OCI-LY7 (cell line): ENCODE measurements at regions not wholly inside any gene's neighbourhood (a gene's known extent, or its start where the extent isn't known, plus 50 kb on each side); places are given as distances from the start of the nearest gene placed in this dataset.

Source experiments
- BruUV-seq: library from RNA; stranded (reverse); fragments of 400-500 nt; replicated peaks from 2 replicates; lab custom pipeline; 2021; lab: Mats Ljungman, UMichigan
- CTCF ChIA-PET: fragments of 300-600 bp; sonication (Branson Sonifier 250); formaldehyde crosslinking; loops from one replicate; lab custom pipeline; 2022; ENCODE audit warnings: antibody characterized with exemption; ENCODE audit not compliant: unreplicated experiment; lab: Charles Lee
- POLR2A ChIA-PET: fragments of 300-600 bp; sonication (Branson Sonifier 250); formaldehyde crosslinking; loops from one replicate; lab custom pipeline; 2022; ENCODE audit warnings: antibody characterized with exemption; lab: Charles Lee
- DNase-seq: peaks from one replicate; pipeline ENCODE4 v3.0.0-alpha.2; 2015; ENCODE audit warnings: low spot score
- H2AFZ ChIP-seq: fragments of 200-600 bp; sonication (generic), shearing (Covaris generic); 2 replicates; pipeline ENCODE4 v1.6.1; 2014; ENCODE audit warnings: mild to moderate bottlenecking, antibody characterized with exemption, low read length, moderate library complexity
- H3K27ac ChIP-seq: fragments of 200-600 bp; sonication (generic); 2 replicates; pipeline ENCODE4 v1.5.1; 2014; ENCODE audit warnings: mixed run types, low read depth, mild to moderate bottlenecking, moderate library complexity, low read length, inconsistent platforms; ENCODE audit not compliant: poor library complexity, severe bottlenecking
- H3K36me3 ChIP-seq: fragments of 200-600 bp; sonication (generic); 2 replicates; pipeline ENCODE4 v1.6.1; 2014; ENCODE audit warnings: mild to moderate bottlenecking, antibody characterized with exemption, low read length, moderate library complexity, mixed read lengths; ENCODE audit not compliant: insufficient read depth
- H3K4me1 ChIP-seq: fragments of 200-600 bp; sonication (generic); 2 replicates; pipeline ENCODE4 v1.5.1; 2014; ENCODE audit warnings: mild to moderate bottlenecking, low read length; ENCODE audit not compliant: insufficient read depth, poor library complexity, severe bottlenecking
- H3K4me2 ChIP-seq: fragments of 200-600 bp; sonication (generic); 2 replicates; pipeline ENCODE4 v1.6.1; 2014; ENCODE audit warnings: mild to moderate bottlenecking, low read length
- H3K4me3 ChIP-seq: fragments of 200-600 bp; sonication (generic); 2 replicates; pipeline ENCODE4 v1.5.1; 2014; ENCODE audit warnings: mild to moderate bottlenecking, low read depth, low read length; ENCODE audit not compliant: poor library complexity, severe bottlenecking
- H3K79me2 ChIP-seq: fragments of 200-600 bp; sonication (generic); 2 replicates; pipeline ENCODE4 v1.6.1; 2016; ENCODE audit warnings: low read depth, mild to moderate bottlenecking, low read length, moderate library complexity, mixed read lengths; ENCODE audit not compliant: insufficient read depth
- H3K9me2 ChIP-seq: fragments of 200-600 bp; sonication (generic); 2 replicates; pipeline ENCODE4 v1.6.1; 2016; ENCODE audit warnings: mild to moderate bottlenecking, low read length, mixed read lengths; ENCODE audit not compliant: insufficient read depth
- H3K9me3 ChIP-seq: fragments of 200-600 bp; sonication (generic); 2 replicates; pipeline ENCODE4 v1.6.1; 2014; ENCODE audit warnings: mild to moderate bottlenecking, mixed run types, low read length, mixed read lengths
- H4K20me1 ChIP-seq: fragments of 200-600 bp; sonication (generic); 2 replicates; pipeline ENCODE4 v1.6.1; 2014; ENCODE audit warnings: mild to moderate bottlenecking, antibody characterized with exemption, low read length, moderate library complexity, mixed read lengths; ENCODE audit not compliant: insufficient read depth
- CTCF ChIP-seq: fragments of 200-600 bp; sonication (generic); conservative IDR thresholded peaks from 2 replicates; pipeline ENCODE4 v1.5.1; 2014; ENCODE audit warnings: mild to moderate bottlenecking, antibody characterized with exemption, low read length, moderate library complexity, mixed read lengths
- EZH2phosphoT487 ChIP-seq: fragments of 200-600 bp; sonication (generic); IDR thresholded peaks from 2 replicates; pipeline ENCODE4 v1.6.1; 2018; ENCODE audit warnings: low read depth, borderline replicate concordance, mild to moderate bottlenecking, mixed run types, antibody characterized with exemption, low read length, moderate library complexity, mixed read lengths
- intact Hi-C: fragments of 100-400 bp; cut with micrococcal nuclease; formaldehyde crosslinking; loops from one replicate; pipeline ENCODE4 v1.10.0; 2022; ENCODE audit not compliant: unreplicated experiment

- H3K4me2 ChIP-seq, result no peak overlapping the region
- no peak overlapping the region for H2AFZ ChIP-seq
- H3K9me2 ChIP-seq, result no peaks in the 10 kb centered on the region
- no TSS peak for BruUV-seq
- no peaks in the 10 kb centered on the region for H3K36me3 ChIP-seq
- ChIA-PET POLR2A (interaction anchor here (0.5 to 0.6 kb wide), 3 partner anchors 348 to 1436 kb away, joined by 3 read pairs; no protein-coding TSS in a partner anchor), CTCF (no interaction called here)
- no peaks in the 10 kb centered on the region for H3K4me1 ChIP-seq
- no peak overlapping the region for H3K4me3 ChIP-seq
- TF ChIP-seq CTCF (no peak), EZH2phosphoT487 (no peak)
- H4K20me1 ChIP-seq, result no peaks in the 10 kb centered on the region
- H3K9me3 ChIP-seq, result no peaks in the 10 kb centered on the region
- no peak for DNase-seq
- intact Hi-C loops, result no loop called here
- H3K27ac ChIP-seq, result no peak overlapping the region
- H3K79me2 ChIP-seq, result no peaks in the 10 kb centered on the region
Observed at GRCh38 chr11:116164843-116165242, 607.9 kb downstream of the BUD13 start.

GRCh38 chr11:116162886-116163230 lies 609.9 kb downstream of the BUD13 start:
- ChIA-PET CTCF (no interaction called here), POLR2A (no interaction called here)
- Histone ChIP-seq H3K36me3 (no peaks in the 10 kb centered on the region), H4K20me1 (no peaks in the 10 kb centered on the region), H3K79me2 (no peaks in the 10 kb centered on the region), H2AFZ (no peak overlapping the region), H3K4me3 (no peak overlapping the region), H3K4me1 (no peaks in the 10 kb centered on the region), H3K9me2 (no peaks in the 10 kb centered on the region), H3K27ac (no peak overlapping the region), H3K9me3 (no peaks in the 10 kb centered on the region), H3K4me2 (no peak overlapping the region)
- no TSS peak for BruUV-seq
- no peak for DNase-seq
- intact Hi-C loops, result no loop called here
- TF ChIP-seq EZH2phosphoT487 (no peak), CTCF (no peak)

- Histone ChIP-seq H3K9me2 (no peaks in the 10 kb centered on the region), H4K20me1 (no peaks in the 10 kb centered on the region), H3K4me3 (no peak overlapping the region), H3K36me3 (no peaks in the 10 kb centered on the region), H3K79me2 (no peaks in the 10 kb centered on the region), H3K9me3 (no peaks in the 10 kb centered on the region), H3K27ac (no peak overlapping the region), H3K4me2 (no peak overlapping the region), H3K4me1 (no peaks in the 10 kb centered on the region), H2AFZ (no peak overlapping the region)
- TF ChIP-seq CTCF (no peak), EZH2phosphoT487 (no peak)
- intact Hi-C loops, result no loop called here
- CTCF ChIA-PET, result no interaction called here
- POLR2A ChIA-PET, result no interaction called here
- no TSS peak for BruUV-seq
- no peak for DNase-seq
Observed at GRCh38 chr11:116162086-116162885, 610.5 kb downstream of the BUD13 start.
